ENCODE measurements at regions not wholly inside any gene's neighbourhood (a gene's known extent, or its start where the extent isn't known, plus 50 kb on each side); places are given as distances from the start of the nearest gene placed in this dataset.

- TF ChIP-seq POLR2AphosphoS5 (IDR thresholded peaks at IDR 0.05; ENCODE audit: low read depth, low read length) = no peak
These were observed 139.0 kb upstream of the KLF7 start for GRCh38 chr2:207304761-207305160.

- TF ChIP-seq REST (IDR thresholded peaks at IDR 0.05; ENCODE audit: insufficient read depth in 1 of 2, low read depth in 2 of 2, low read length in 2 of 2) (peak; percentile 67 to 89; a peak in 3 of 4 replicates), FOXP2 (optimal IDR thresholded peaks at IDR 0.05; ENCODE audit: borderline replicate concordance, extremely low read depth, extremely low read length, insufficient read depth) (no peak), TAF1 (IDR thresholded peaks at IDR 0.05; ENCODE audit: borderline replicate concordance, insufficient read depth, low read length) (no peak), POLR2AphosphoS5 (IDR thresholded peaks at IDR 0.05; ENCODE audit: low read depth, low read length) (no peak), SIN3A (IDR thresholded peaks at IDR 0.05; ENCODE audit: borderline replicate concordance, insufficient read depth, low read length) (no peak)
These were observed 142.9 kb upstream of the KLF7 start for GRCh38 chr2:207308519-207309224.

GRCh38 chr2:207311316-207312005 is 145.7 kb upstream of the KLF7 start:
- TF ChIP-seq REST (IDR thresholded peaks at IDR 0.05; ENCODE audit: insufficient read depth in 1 of 2, low read depth in 2 of 2, low read length in 2 of 2) = no peak
- TF ChIP-seq FOXP2 (optimal IDR thresholded peaks at IDR 0.05; ENCODE audit: borderline replicate concordance, extremely low read depth, extremely low read length, insufficient read depth) = no peak
- TF ChIP-seq SIN3A (IDR thresholded peaks at IDR 0.05; ENCODE audit: borderline replicate concordance, insufficient read depth, low read length) = no peak; the same call in 1 of the 2 replicates
- TF ChIP-seq TAF1 (IDR thresholded peaks at IDR 0.05; ENCODE audit: borderline replicate concordance, insufficient read depth, low read length) = no peak
- TF ChIP-seq POLR2AphosphoS5 (IDR thresholded peaks at IDR 0.05; ENCODE audit: low read depth, low read length) = no peak; the same call in 1 of the 2 replicates

- TF ChIP-seq TAF1 (IDR thresholded peaks at IDR 0.05; ENCODE audit: borderline replicate concordance, insufficient read depth, low read length) (no peak), FOXP2 (optimal IDR thresholded peaks at IDR 0.05; ENCODE audit: borderline replicate concordance, extremely low read depth, extremely low read length, insufficient read depth) (no peak), SIN3A (IDR thresholded peaks at IDR 0.05; ENCODE audit: borderline replicate concordance, insufficient read depth, low read length) (no peak), REST (IDR thresholded peaks at IDR 0.05; ENCODE audit: insufficient read depth in 1 of 2, low read depth in 2 of 2, low read length in 2 of 2) (no peak), POLR2AphosphoS5 (IDR thresholded peaks at IDR 0.05; ENCODE audit: low read depth, low read length) (no peak)
These were observed 146.2 kb upstream of the KLF7 start for GRCh38 chr2:207312006-207312356.

- TF ChIP-seq SIN3A (IDR thresholded peaks at IDR 0.05; ENCODE audit: borderline replicate concordance, insufficient read depth, low read length) (no peak), POLR2AphosphoS5 (IDR thresholded peaks at IDR 0.05; ENCODE audit: low read depth, low read length) (no peak), REST (IDR thresholded peaks at IDR 0.05; ENCODE audit: insufficient read depth in 1 of 2, low read depth in 2 of 2, low read length in 2 of 2) (no peak), FOXP2 (optimal IDR thresholded peaks at IDR 0.05; ENCODE audit: borderline replicate concordance, extremely low read depth, extremely low read length, insufficient read depth) (no peak), TAF1 (IDR thresholded peaks at IDR 0.05; ENCODE audit: borderline replicate concordance, insufficient read depth, low read length) (no peak)
These were observed 148.2 kb upstream of the KLF7 start for GRCh38 chr2:207313947-207314346.
